ENCODE measurements at regions not wholly inside any gene's neighbourhood (a gene's known extent, or its start where the extent isn't known, plus 50 kb on each side); places are given as distances from the start of the nearest gene placed in this dataset.
"Not testable (repeated sequence)": the region's sequence is repeated elsewhere in the genome, so short reads cannot be mapped to it uniquely, and the experiment has no call there.

DNA sequence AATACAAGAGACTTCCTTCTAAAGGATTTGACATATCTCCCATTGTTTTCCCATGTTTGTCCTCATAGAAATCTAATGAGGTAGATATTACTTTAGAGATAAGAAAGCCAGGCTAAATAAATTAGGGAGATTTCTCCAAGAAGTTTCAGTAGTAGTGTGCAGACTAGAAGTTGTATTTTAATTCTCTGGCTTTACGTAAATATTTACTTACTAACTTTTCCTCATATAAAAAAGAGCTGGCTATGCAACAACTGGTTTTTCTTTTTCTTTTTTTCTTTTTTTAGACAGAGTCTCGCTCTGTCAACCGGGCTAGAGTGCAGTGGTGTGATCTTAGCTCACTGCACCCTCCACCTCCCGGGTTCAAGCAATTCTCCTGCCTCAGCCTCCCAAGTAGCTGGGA is 60.6 kb upstream of the ACYP2 start:
- TF ChIP-seq CTCF (IDR thresholded peaks at IDR 0.05; ENCODE audit: extremely low read depth, insufficient read depth, missing control alignments) = no peak
- no peak for DNase-seq (ENCODE audit: low spot score)
- in situ Hi-C loops (cut with MboI; ENCODE audit: low pct_unique_long_range_greater_than_20kb, low sequenced_read_pairs, unreplicated experiment) = no loop called here

DNA sequence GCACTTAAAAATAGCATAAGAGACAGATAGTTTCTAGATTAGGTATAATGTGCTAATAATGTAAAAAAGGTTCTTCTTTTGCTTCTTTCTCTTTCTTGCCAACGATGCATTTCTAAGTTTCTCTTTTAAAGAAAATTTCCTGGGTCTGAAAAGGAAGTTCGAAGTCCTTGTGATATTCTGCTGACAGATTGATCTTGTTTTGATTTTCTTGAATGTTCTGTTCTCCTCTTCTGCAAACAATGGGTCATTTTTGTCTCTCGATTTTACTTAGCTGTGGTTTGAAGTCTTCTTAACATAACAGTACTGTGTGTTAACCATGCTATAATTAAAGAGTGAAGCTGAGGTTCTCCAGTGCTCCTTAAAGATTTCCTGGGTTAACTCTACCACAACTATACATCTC is 61.1 kb upstream of the ACYP2 start:
- in situ Hi-C loops (cut with MboI; ENCODE audit: low pct_unique_long_range_greater_than_20kb, low sequenced_read_pairs, unreplicated experiment) = no loop called here
- DNase-seq (ENCODE audit: low spot score) = peak; percentile 37
- no peak for TF ChIP-seq CTCF (IDR thresholded peaks at IDR 0.05; ENCODE audit: extremely low read depth, insufficient read depth, missing control alignments)

GRCh38 chr2:54053830-54054229 is 61.6 kb upstream of the ACYP2 start:
- DNase-seq (ENCODE audit: low spot score) = no peak
- TF ChIP-seq CTCF (IDR thresholded peaks at IDR 0.05; ENCODE audit: extremely low read depth, insufficient read depth, missing control alignments) = no peak
- in situ Hi-C loops (cut with MboI; ENCODE audit: low pct_unique_long_range_greater_than_20kb, low sequenced_read_pairs, unreplicated experiment) = no loop called here

- TF ChIP-seq CTCF (IDR thresholded peaks at IDR 0.05; ENCODE audit: extremely low read depth, insufficient read depth, missing control alignments) = peak; percentile 58
- DNase-seq (ENCODE audit: low spot score) = peak; percentile 22
- in situ Hi-C loops (cut with MboI; ENCODE audit: low pct_unique_long_range_greater_than_20kb, low sequenced_read_pairs, unreplicated experiment) = no loop called here
Measured at GRCh38 chr2:54052825-54053718, 62.3 kb upstream of the ACYP2 start.

DNA sequence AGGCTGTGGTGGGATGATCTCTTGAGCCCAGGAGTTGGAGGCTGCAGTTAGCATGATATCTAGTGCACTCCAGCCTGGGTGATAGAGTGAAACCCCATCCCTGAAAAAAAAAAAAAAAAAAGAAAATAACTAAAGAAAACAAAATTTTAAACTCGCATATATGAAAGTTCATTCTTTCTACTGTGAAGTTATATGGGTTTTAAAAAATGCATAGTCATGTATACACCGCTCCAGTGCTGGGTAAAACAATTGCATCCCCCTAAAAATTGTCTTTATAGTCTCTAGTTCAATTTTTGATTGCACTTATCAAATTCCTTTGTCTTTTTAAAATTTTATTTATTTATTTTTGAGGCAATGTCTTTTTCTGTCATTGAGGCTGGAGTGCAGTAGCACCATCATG is 65.0 kb upstream of the ACYP2 start:
- DNase-seq (ENCODE audit: low spot score) = no peak
- in situ Hi-C loops (cut with MboI; ENCODE audit: low pct_unique_long_range_greater_than_20kb, low sequenced_read_pairs, unreplicated experiment) = no loop called here
- TF ChIP-seq CTCF (IDR thresholded peaks at IDR 0.05; ENCODE audit: extremely low read depth, insufficient read depth, missing control alignments) = no peak

DNA sequence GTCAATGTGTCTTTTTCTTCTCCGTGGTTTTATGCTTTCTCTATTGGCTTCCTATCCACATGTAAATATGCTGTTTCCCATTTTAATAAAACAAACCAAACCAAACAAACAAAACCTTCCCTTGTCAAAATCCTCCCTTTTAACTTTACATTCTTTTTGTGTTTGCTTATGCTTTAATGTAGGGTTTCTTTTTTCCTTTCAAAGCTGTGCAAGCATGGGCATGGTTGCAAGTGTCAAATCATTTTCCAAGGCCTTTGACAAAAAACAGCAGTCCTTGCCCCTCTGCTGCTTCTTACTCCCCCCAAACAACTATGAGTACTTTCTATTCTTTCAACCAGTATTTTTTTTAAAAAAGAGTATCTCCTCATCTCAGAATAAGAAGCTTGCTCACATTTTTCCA is 66.0 kb upstream of the ACYP2 start:
- DNase-seq (ENCODE audit: low spot score) = no peak
- in situ Hi-C loops (cut with MboI; ENCODE audit: low pct_unique_long_range_greater_than_20kb, low sequenced_read_pairs, unreplicated experiment) = no loop called here
- no peak for TF ChIP-seq CTCF (IDR thresholded peaks at IDR 0.05; ENCODE audit: extremely low read depth, insufficient read depth, missing control alignments)

DNA sequence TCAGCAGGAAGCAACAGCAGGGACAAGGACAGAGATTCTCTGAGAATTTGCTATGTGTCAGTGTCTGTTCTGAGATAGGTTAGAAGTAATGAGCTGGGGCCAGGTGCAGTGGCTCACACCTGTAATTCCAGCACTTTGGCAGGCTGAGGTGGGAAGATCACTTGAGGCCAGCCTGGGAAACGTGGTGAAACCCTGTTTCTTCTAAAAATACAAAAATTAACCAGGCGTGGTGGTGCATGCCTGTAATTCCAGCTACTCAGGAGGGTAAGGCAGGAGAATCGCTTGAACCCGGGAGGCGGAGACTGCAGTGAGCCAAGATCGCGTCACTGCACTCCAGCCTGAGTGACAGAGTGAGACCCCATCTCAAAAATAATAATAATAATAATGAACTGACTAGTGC is 66.5 kb upstream of the ACYP2 start:
- in situ Hi-C loops (cut with MboI; ENCODE audit: low pct_unique_long_range_greater_than_20kb, low sequenced_read_pairs, unreplicated experiment); DNase-seq (ENCODE audit: low spot score): not testable (repeated sequence)

All from GM13977 (cell line).